ENCODE measurements at regions not wholly inside any gene's neighbourhood (a gene's known extent, or its start where the extent isn't known, plus 50 kb on each side); places are given as distances from the start of the nearest gene placed in this dataset.

GRCh38 chr10:129131457-129132132 lies 335.4 kb upstream of the MGMT start:
- no peak for TF ChIP-seq REST (IDR thresholded peaks at IDR 0.05; ENCODE audit: insufficient read depth in 1 of 2, low read depth in 2 of 2, low read length in 2 of 2)
- no peak for TF ChIP-seq TAF1 (IDR thresholded peaks at IDR 0.05; ENCODE audit: borderline replicate concordance, insufficient read depth, low read length)
- no peak for TF ChIP-seq POLR2AphosphoS5 (IDR thresholded peaks at IDR 0.05; ENCODE audit: low read depth, low read length)
- TF ChIP-seq SIN3A (IDR thresholded peaks at IDR 0.05; ENCODE audit: borderline replicate concordance, insufficient read depth, low read length): no peak

Data from PFSK-1 (cell line).